ENCODE measurements at regions not wholly inside any gene's neighbourhood (a gene's known extent, or its start where the extent isn't known, plus 50 kb on each side); places are given as distances from the start of the nearest gene placed in this dataset.
"Not testable (repeated sequence)": the region's sequence is repeated elsewhere in the genome, so short reads cannot be mapped to it uniquely, and the experiment has no call there.

DNA sequence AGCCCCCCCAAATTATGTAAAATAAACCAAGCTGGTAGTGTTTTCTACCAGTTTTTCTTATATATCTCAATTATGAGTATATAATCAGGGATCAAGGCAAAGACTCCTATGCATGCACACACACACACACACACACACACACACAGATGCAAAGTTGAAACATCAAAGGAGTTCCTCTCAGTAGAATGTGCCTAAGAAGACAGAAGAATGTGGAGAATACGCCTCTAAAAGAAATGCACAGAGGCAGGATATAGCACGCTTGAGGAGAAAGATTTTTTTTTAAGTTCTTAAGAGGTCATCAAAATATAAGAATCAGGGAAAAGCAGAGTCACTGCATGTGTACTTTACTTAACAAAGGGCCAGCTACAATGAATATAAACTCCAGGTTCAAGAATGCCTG is 138.2 kb upstream of the CLEC14A start:
- no peak for FAIRE-seq

DNA sequence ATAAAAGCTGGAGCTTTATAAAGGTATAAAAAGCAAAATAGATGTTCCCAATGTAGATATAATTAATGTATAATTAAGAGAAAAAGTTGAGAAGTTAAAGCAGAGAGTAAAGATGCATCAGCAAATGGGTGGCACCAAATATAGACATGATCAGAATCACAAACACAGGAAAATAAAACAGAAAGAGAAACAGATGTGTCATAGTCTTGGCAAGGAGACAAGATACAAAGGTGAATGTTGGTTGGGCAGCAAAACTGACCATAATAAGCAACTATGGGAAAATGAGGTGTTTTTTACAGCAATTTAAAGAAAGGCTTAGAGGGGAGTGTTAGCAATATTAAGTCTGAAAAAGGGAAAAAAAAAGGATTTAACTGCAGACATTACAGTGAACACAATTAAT is 135.4 kb upstream of the CLEC14A start:
- peak; percentile 43 for FAIRE-seq

DNA sequence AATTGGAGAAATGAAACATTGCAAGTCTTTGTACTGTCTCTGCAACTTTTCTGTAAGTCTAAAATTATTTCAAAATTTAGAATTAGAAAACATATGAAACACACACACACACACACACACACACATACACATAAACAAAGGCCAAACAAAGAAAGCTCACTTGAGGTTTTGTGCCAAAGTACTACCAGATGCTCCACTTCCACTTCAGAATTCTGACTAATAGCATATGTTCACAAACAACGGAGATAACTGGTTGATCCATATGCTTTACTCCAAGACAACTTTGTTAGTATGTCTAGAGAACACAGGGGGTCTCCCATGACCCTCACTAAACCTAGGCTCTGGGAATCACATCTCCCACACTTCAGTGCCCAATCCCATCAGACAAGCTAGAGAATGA is 133.8 kb upstream of the CLEC14A start:
- no peak for FAIRE-seq

DNA sequence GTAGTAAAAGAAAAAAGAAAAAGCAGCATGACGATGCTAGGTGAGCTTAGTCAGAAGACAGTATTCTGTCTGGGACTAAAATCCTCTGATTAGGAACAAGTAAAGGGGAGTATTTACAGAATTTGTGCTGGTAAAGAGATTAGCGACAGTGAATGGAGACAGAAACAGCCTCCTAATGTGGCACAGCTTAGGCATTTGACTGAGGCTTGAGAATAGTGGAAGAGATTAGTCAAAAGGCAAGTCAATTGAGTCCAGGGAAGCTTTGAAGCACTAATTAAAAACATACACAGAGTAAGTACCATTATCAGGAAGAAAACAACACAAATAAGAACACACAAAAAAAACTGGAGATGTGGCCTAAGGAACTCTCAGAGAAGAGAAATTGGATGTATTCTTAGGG is 131.9 kb upstream of the CLEC14A start:
- no peak for FAIRE-seq

DNA sequence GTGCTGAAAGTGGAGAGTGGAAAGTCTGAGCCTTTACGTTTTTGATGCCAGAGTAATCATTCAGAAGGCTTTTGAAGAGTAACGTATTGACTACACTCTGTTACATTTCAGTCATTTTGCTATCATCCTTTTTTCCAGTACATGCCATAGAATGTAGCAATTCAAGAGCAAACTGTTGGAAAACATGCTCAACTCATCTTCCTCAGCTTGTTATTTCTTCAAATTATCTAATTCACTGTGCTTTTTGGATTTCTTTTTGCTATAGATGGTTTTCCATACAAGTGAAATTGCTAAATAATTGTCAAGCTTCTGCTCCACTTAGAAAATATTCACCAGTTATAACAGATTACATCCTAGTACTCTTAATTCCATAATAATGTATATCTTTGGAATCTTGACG is 129.9 kb upstream of the CLEC14A start:
- FAIRE-seq = no peak

DNA sequence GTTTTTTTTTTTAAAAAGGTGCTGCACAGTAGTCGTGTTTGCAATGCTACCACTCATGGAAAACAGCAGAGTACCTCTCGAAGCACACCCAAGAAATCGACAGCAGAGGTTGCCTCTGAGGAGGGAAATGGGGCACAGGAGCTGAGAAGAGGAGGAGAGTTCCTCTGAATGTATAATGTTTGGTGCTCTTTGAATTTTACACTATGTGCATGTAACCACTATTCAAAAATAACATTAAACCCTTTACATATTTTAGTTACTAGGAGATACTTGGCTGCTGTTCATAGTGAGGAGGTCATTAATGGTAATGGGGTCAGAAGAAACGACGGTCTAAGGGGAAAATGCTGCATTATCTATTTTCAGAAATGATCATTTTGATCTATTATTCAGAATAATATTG is 129.4 kb upstream of the CLEC14A start:
- FAIRE-seq = no peak

DNA sequence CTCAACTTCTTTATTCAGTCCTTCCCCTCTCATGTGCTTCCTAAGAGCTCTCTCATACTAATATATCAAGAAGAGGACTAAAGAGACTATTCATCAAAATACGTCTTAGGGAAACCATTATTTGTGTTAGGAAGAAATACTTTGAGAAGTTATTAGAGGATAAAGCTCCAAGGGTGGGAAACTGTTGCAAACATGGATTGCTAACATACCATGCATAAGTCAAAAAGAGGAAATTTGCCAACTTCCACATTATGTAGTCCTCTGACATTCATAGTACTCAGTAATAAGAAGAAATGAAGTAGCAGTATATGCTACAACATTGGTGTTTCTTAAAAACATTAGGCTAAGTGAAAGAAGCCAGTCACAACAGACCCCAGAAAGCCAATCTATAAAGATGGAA is 128.8 kb upstream of the CLEC14A start:
- FAIRE-seq = no peak

DNA sequence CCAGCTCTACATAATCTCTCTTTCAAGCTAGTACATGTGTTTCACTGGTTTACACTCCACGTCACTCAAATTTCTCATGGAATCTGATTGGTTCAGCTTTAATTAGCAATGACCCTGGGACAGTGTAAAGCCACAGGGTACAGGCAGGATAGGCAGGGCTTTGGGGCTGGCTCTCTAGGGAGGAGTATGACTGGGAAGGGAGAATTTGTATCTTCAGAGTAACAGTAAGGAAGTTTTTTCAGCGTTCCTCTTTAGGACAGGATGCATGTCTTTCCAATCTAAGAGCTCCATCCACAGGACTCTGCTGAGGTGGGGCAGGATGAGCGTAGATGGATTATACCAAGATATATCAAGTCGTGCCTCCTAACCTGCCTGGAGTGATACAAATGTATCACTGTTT is 112.0 kb upstream of the CLEC14A start:
- FAIRE-seq = no peak

DNA sequence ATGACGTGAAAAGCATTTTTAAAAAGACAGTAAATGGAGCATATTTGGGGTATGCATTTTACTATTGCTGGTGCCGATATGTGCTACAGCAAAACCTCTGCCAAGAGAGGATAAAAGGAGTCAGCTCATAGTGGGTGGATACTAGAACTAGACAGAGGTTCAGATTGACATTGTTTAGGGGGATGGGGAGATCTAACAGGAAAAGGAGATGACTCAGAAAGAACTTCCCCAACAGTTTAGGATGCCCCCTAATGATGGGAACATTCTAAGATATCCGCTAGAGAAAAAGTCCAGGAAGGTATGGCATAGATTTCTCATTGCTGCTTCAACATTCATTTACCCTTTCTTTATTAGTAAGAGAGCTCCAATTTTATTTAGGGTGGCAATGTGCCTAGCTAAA is 110.5 kb upstream of the CLEC14A start:
- FAIRE-seq = no peak

DNA sequence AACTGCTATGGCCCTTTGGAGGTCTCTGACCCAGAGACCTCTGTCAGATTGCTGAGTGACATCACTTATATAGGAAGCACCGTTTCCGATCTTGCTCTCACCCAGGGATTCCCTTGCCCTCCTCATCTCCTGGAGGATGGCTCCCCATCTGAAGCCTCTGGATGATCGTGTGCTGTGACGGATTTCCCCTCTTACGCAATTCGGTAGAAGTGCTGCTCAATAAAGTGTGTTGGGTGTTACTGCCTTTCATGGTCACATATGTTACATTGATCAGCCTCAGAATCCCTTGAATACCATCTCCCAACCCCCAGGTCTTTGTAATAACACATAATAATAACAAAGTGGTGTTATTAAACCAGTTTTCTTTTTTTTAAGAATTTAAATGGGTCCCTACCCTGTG is 107.3 kb upstream of the CLEC14A start:
- no peak for FAIRE-seq

DNA sequence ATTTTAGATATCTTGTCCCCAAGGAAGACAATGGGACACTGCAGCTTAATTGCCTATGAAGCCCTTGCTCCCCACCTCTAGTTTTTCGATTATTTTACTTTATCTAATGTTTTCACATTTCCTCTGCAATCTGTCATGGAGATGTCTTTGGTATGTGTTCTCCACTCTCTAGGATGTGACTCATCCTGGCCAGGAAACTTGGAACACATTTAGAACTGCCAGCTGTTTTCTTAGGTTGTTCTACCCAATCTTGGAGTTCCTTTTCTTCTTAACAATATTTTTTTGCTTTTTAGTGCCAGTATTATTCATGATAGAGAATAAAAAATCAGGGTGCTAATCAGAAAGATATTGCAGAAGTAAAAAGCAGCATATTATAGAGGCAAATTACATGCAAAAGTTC is 101.7 kb upstream of the CLEC14A start:
- FAIRE-seq = no peak

DNA sequence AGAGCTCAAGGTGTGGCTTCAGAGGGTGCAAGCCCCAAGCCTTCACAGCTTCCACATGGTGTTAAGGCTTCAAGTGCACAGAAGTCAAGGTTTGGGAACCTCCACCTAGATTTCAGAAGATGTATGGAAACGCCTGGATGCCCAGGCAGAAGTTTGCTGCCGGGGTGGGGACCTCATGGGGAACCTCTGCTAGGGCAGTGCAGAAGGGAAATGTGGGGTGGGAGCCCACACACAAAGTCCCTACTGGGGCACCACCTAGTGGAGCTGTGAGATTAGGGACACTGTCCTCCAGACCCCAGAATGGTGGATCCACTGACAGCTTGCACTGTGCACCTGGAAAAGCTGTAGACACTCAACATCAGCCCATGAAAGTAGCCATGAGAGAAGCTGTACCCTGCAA is 99.6 kb upstream of the CLEC14A start:
- not testable (repeated sequence) for FAIRE-seq

DNA sequence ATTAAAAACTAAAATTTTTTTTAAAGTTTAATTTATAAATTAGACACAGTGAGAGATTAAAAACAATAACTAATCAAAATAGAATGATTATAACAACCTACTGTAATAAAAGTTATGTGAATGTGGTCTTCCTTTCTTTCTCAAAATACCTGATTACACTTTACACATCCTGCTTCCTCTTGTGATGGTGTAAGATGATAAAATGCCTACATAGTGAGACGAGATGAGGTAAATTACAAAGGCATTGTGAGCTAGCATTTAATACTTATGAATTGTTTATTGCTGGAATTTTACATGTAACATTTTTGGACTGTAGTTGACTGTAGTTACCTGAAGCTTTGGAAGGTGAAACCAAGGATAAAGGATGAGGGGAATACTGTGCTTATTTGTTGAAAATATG is 94.2 kb upstream of the CLEC14A start:
- no peak for FAIRE-seq

DNA sequence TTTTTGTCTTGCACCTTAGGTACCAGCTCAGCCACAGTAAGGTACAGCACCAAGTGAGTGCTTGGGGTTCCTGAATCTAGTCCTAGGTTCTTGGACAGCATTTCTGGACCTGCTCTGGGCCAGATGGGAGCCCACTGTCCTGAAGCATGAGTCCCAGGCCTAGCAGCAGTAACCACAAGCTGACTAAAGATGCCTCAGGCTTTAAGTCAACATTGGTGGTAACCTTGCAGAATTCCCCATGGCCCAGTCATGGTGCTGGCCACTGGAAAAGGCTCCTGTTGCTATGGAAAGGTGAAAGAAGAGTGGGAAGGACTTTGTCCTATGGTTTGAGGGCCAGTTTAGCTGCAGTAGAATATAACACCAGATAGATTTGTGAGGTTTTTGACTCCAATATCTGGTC is 86.9 kb upstream of the CLEC14A start:
- FAIRE-seq = no peak

DNA sequence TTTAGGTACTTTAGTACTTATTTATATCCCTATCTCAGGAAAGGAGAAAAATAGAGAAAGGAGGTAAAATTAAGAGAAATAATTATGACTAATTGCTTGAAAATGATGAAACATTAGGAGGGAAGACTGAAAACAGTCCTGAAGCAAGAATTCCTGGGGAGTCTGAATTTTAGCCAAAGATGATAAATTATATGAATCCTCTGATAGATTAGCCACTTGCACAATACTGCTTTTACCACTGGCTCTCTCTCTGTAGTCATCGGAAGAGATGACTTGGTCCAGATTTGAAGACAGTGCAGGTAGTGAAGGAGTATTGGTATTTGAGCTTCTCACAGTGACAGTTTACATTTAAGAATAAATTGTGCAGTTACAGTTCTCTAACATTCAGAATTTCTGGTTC is 83.8 kb upstream of the CLEC14A start:
- no peak for FAIRE-seq

DNA sequence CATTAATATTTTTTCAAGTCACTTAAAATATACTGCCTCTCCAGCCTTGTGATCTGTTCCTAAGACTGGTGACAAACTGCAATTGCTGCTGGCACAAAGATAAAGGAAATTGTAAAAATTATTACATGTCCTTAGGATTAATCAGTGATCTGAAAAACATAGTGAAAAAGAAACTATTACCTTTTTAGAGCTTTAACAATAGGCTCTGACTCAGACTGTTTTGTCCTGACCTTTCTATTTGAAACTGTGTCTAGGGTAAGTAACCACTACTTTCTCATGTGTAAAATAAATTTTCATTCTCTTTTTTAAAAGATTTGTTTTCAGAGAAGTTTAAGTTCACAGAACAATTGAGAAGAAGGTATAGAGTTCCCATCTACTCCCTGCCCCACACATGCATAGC is 80.4 kb upstream of the CLEC14A start:
- FAIRE-seq = no peak

DNA sequence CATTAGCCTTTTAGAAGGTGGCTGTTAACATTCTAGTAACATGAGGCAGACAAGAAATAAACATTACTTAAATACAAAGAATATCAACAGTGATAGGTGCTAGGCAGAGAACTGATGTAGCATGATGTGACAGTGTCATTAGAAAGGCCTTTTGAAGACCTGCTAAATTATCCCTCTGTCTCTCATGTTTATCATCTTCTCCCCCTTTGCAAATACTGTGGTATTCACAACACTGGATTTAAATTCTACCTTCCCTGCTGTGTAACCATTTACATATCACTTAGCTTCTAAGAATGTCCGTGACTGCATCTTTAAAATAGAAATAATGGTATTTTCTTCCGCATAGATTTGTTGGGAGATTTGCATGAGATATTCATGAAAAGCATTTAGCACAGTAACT is 74.4 kb upstream of the CLEC14A start:
- FAIRE-seq = no peak

DNA sequence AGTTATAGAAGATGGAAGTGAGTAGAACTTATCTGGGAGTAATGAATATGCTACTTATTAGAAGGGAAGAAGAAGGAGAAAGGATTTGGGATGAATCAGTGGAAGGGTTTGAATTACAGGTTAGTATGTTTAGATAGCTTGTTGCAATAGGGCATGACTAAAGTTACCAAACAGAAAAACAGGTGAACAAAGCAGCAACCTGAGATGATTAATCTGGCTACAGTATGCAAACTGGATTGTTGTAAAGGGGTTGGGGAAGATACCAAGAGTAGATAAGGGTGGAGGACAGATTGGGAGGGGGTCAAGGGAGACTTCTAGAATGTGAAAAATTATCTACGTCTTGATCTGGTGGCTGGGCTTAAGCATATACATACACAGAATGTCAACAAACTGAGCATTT is 73.4 kb upstream of the CLEC14A start:
- no peak for FAIRE-seq

DNA sequence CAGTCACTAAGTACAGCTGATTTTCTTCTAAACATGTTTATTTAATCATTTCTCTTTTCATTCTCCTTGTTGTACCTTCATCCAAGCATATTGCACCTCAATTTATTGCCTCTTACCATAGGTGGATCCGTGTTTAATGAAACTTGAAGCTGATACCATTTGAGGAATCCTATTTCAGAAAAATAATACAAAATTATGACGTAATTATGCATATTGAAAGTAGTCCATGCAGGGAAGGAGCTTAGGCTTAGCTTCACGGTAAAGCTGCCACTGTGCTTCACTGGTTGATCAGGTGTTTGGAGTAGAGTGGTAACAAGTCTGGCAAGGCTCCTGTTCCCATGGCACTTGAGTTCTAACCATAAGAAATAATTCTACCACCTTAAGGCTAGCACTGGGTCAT is 61.0 kb upstream of the CLEC14A start:
- FAIRE-seq = no peak

DNA sequence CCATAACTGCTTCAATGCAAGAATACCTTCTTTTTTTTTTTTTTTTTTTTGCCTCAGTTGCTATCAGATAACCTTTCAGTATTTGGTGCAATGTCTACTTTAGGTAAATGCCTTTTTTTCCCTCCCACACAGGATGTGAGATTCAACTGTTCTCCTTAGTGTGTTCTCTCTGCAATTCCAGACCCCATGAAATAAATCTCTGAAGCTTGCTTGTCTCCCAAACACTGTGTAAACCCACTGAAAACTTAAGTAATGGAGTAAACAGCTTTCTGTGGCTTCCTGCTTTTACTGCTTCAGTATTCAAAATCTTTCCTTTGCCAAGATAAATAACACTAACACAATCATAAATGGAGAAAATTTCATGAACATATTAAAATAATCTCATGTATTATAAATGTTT is 55.8 kb upstream of the CLEC14A start:
- peak; percentile 24 for FAIRE-seq

DNA sequence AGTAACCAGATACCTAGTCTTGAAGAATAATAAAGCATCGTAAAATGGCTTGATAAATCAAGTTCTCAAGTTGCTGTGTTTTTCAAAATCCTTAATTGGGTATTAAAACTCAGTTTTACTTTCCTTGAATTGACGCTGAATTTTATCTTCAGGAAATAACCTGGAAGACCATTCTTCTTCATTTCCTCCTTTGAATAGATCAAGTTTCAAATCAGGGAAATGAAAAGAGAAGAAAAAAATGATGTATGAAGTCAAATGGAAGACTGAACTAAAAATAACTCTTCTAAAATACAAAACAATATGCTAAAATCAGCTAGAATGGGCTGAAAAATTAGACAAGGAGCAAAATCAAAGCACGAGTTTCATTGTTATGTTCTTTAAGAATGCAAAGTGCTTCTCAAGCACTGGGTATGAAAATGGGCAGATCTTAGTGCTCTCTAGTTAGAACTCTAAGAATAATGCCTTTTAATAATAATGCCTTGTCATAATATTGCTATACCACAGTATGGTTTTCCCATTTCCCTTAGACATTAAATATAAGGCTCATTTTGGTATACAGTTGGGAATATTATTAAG is 54.6 kb upstream of the CLEC14A start:
- no peak for FAIRE-seq

DNA sequence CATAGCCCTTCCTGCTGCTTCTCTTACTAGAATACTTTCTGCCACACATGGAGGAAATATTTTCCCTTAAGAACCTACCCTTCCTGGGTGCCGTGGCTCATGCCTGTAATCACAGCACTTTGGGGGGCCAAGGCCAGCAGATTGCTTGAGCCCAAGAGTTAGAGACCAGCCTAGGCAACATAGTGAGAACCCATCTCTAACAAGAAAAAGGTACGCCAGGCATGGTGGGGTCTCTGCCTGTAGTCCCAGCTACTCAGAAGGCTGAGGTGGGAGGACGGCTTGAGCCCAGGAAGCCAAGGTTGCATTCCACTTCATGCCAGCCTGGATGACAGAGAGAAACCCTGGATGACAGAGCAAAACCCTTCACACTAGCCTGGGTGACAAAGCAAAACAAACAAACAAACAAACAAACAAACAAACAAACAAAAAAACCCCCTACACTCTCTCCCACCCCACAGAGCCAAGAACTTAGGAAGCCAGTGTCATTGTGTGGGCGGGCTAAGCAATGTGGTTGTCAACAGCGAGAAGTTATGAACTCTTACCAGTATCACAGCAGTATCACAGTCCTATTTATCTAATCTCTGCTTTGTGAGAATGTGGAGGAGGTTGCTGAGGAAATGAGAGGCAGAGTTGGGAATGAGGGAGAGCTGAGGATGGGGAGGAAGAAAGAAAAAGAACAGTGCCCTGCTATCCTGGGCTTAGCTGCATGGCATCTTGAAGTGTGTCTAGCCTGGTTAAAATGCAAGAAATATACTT is 53.8 kb upstream of the CLEC14A start:
- FAIRE-seq = no peak

All from islet of Langerhans (tissue), 1 donor.